Breast epithelium (tissue), 4 donors: ENCODE measurements at regions not wholly inside any gene's neighbourhood (a gene's known extent, or its start where the extent isn't known, plus 50 kb on each side); places are given as distances from the start of the nearest gene placed in this dataset.

ENCODE experiments used
- DNase-seq, 2 donors: peaks; one replicate each; pipeline ENCODE4 v3.0.0-alpha.2; 2019; ENCODE audit warnings: low spot score in 2 of 2
- H3K27ac ChIP-seq, 2 donors: fragments of 200-600 bp; sonication (generic) in 1 of 2; one replicate each; pipeline ENCODE4 v1.5.1; 2016 to 2019; ENCODE audit warnings: mild to moderate bottlenecking in 1 of 2
- H3K27me3 ChIP-seq, 2 donors: fragments of 200-600 bp; sonication (generic) in 1 of 2; one replicate each; pipeline versions ENCODE4 v1.5.1 to v1.6.0; 2017 to 2019; ENCODE audit warnings: control low read depth in 1 of 2, mild to moderate bottlenecking in 1 of 2
- H3K36me3 ChIP-seq: fragments of 200-600 bp; one replicate; pipeline ENCODE4 v1.5.1; 2019
- H3K4me1 ChIP-seq, 2 donors: fragments of 200-600 bp; sonication (generic); one replicate each; pipeline ENCODE4 v1.5.1; 2016 to 2019; ENCODE audit warnings: control low read depth in 1 of 2
- H3K4me3 ChIP-seq, 3 donors: fragments of 200-600 bp; sonication (generic); 1 replicate in 2 of 3; 2 replicates in 1 of 3; pipeline ENCODE4 v1.5.1; 2016 to 2019; ENCODE audit warnings: mild to moderate bottlenecking in 3 of 3, moderate library complexity in 2 of 3
- H3K9me3 ChIP-seq, 2 donors: fragments of 200-600 bp; sonication (generic) in 1 of 2; one replicate each; pipeline ENCODE4 v1.5.1; 2016 to 2019; ENCODE audit warnings: control low read depth in 1 of 2
- POLR2A ChIP-seq: fragments of 450-650 bp; IDR thresholded peaks from one replicate; pipeline ENCODE4 v1.6.1; 2016; ENCODE audit warnings: antibody characterized with exemption, mild to moderate bottlenecking, moderate library complexity
- POLR2AphosphoS5 ChIP-seq, 3 donors: sonication (generic); formaldehyde crosslinking; IDR thresholded peaks; one replicate each; pipeline ENCODE4 v1.6.1; 2017; ENCODE audit warnings: antibody characterized with exemption in 3 of 3
- intact Hi-C: fragments of 100-400 bp; cut with DNase I; formaldehyde crosslinking; loops from one replicate; pipeline ENCODE4 v1.15.1; 2023; ENCODE audit warnings: low total_unique reads
- TF ChIP-seq, protein P1 (sequence below), 3 donors: fragments of 450-650 bp; IDR thresholded peaks; one replicate each; pipeline ENCODE4 v1.5.1; 2016 to 2017; ENCODE audit warnings: antibody characterized with exemption in 3 of 3, mild to moderate bottlenecking in 3 of 3, moderate library complexity in 3 of 3

DNA sequence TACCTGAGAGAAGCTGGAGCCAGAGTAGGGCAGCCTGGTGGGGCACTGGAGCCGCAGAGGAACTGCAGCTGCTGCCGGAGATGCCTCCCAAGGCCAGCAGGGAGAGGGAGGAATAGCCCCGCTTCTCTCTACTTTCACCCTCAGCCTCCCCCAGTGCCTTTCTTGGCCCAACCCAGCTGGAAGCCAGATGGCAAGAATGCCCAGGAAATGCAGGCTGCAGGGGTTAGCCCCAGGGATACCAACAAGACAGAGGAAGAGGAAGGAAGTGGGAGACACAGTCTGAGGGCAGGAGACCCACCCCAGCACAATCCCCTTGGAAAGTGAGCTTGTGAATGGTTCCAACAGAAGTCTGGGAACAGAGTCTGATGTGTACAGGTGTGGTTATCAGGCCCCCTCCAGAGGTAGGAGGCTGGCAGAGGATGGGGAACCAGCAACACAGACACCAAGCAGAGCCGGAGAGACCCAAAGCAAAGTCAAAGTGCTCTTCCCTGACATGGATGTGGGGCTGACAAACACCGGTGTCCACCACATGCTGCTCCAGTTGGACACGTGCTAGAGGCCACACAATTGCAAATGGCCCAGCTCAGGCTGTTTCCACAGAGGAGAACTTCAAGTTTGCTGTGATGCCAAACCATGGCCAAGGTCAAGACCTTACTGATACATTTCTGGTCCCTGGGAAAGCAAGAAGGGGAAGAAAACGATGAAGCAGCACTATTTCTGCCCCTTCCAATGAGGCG, 418.8 kb upstream of the PROK2 start:
- DNase-seq: no peak
- Histone ChIP-seq H3K27me3 (no peaks in the 10 kb centered on the region), H3K36me3 (no peaks in the 10 kb centered on the region), H3K9me3 (no peaks in the 10 kb centered on the region), H3K4me1 (no peaks in the 10 kb centered on the region), H3K4me3 (no peak overlapping the region), H3K27ac (no peak overlapping the region)
- intact Hi-C loops: no loop called here
- TF ChIP-seq, protein P1, sequence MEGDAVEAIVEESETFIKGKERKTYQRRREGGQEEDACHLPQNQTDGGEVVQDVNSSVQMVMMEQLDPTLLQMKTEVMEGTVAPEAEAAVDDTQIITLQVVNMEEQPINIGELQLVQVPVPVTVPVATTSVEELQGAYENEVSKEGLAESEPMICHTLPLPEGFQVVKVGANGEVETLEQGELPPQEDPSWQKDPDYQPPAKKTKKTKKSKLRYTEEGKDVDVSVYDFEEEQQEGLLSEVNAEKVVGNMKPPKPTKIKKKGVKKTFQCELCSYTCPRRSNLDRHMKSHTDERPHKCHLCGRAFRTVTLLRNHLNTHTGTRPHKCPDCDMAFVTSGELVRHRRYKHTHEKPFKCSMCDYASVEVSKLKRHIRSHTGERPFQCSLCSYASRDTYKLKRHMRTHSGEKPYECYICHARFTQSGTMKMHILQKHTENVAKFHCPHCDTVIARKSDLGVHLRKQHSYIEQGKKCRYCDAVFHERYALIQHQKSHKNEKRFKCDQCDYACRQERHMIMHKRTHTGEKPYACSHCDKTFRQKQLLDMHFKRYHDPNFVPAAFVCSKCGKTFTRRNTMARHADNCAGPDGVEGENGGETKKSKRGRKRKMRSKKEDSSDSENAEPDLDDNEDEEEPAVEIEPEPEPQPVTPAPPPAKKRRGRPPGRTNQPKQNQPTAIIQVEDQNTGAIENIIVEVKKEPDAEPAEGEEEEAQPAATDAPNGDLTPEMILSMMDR (IDR thresholded peaks at IDR 0.05): no peak
- TF ChIP-seq POLR2A (no peak), POLR2AphosphoS5 (IDR thresholded peaks at IDR 0.05) (no peak)

DNA sequence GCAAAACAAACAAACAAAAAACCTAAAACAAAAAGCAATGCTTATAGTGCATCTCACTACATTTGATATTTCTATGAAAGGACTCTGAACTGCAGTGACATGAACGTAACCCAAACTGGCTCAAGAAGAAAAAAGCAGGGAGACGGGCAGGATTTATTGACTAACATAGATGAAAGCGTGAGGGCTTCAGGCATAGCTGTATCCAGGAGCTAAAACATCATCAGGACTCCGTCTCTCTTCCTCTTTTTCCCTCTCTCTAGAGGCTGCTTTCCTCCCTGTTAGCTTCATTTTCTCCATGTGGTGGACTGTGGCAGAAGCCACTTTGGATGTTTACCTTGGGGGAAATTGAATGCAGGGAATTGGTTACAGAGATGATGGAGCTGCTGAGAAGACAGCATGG, 418.2 kb upstream of the PROK2 start:
- TF ChIP-seq, protein P1 (IDR thresholded peaks at IDR 0.05): no peak
- TF ChIP-seq POLR2AphosphoS5 (IDR thresholded peaks at IDR 0.05): no peak
- TF ChIP-seq POLR2A: no peak
- Histone ChIP-seq H3K4me1 (no peaks in the 10 kb centered on the region), H3K4me3 (no peak overlapping the region), H3K36me3 (no peaks in the 10 kb centered on the region), H3K27me3 (no peaks in the 10 kb centered on the region), H3K9me3 (no peaks in the 10 kb centered on the region), H3K27ac (no peak overlapping the region)
- intact Hi-C loops: no loop called here
- no peak for DNase-seq

DNA sequence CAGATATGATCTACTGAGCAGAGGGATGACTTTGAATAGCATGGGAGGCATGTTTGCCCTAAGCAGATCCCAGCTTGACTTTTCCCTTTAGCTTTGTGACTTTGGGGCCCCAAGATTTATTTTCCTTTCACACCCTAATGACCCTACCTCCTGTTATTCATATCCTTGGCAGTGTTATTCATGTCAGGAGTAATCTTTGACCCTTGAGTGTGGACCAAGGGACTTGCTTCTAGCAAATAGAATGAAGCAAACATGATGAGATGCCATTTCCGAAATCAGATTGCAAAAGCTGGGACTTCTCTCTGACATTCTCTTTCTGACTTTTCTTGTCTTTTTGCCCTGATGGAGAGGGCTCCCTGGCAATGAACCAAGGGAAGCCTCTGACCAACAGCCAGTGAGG, 415.4 kb upstream of the PROK2 start:
- no peak overlapping the region for H3K4me3 ChIP-seq
- intact Hi-C loops: no loop called here
- DNase-seq: no peak

DNA sequence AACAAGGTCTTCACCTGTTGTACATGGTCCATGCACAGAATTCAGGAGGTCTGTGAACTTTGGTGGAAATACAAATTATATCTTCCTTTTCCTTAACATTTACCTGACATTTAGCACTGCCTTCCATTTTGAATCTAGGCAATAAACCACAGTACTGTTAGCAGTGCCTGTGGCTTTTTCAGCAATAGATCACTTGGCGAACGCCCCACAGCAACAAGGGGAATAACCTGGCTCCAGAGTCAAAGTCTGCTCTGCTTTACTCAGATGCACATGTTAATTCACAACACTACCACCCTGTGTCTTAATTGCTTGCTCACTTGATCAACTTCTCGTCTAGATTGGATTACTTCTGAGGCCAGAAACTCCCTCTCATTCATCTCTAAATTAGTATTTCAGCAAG, 414.6 kb upstream of the PROK2 start:
- DNase-seq: no peak
- Histone ChIP-seq H3K27me3 (no peaks in the 10 kb centered on the region), H3K36me3 (no peaks in the 10 kb centered on the region), H3K4me3 (no peak overlapping the region), H3K9me3 (no peaks in the 10 kb centered on the region), H3K4me1 (no peaks in the 10 kb centered on the region), H3K27ac (no peak overlapping the region)
- intact Hi-C loops: no loop called here
- TF ChIP-seq, protein P1 (IDR thresholded peaks at IDR 0.05): no peak
- TF ChIP-seq POLR2AphosphoS5 (IDR thresholded peaks at IDR 0.05): no peak

More for the DNA sequence above, 415.4 kb upstream of the PROK2 start:
- H3K4me1 ChIP-seq: no peaks in the 10 kb centered on the region
- TF ChIP-seq, protein P1 (IDR thresholded peaks at IDR 0.05): no peak
- no peak for TF ChIP-seq POLR2A
- no peak for TF ChIP-seq POLR2AphosphoS5 (IDR thresholded peaks at IDR 0.05)
- no peak overlapping the region for H3K27ac ChIP-seq
- no peaks in the 10 kb centered on the region for H3K36me3 ChIP-seq
- H3K9me3 ChIP-seq: no peaks in the 10 kb centered on the region
- H3K27me3 ChIP-seq: no peaks in the 10 kb centered on the region

DNA sequence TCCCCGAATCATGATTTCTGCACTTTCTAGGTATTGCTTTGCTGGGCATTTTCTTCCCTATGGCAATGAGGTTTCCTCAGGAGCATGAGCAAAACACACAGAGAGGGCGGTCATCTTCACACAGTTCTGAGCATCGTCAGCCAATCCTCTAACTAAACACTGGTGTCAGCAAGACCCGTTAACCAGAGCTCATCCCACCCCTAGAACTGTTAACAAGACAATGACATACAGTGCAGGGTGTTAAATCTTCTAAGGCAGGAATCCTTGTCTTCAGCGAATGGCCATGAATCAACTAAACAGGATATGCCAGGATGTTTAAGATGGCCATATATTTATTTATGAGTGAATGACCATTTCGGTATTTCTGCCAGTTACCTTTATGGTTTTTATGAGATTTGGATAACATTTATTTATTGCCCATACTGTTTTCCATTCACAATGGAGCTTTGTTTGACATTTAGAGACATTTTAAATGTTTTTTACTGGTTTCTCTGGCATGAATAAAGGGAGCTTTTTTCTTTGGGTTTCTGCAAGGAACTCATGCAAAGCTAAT, 411.5 kb upstream of the PROK2 start:
- TF ChIP-seq POLR2AphosphoS5 (IDR thresholded peaks at IDR 0.05): no peak
- TF ChIP-seq, protein P1 (IDR thresholded peaks at IDR 0.05): no peak
- no peak for TF ChIP-seq POLR2A
- Histone ChIP-seq H3K4me3 (no peak overlapping the region), H3K36me3 (no peaks in the 10 kb centered on the region), H3K27me3 (no peaks in the 10 kb centered on the region), H3K4me1 (no peaks in the 10 kb centered on the region), H3K27ac (no peak overlapping the region), H3K9me3 (peaks cover 0 to 4% of the 10 kb centered on the region in 2 donors)
- intact Hi-C loops: no loop called here
- no peak for DNase-seq
